NCI-H2227 (cell line): ENCODE measurements at regions not wholly inside any gene's neighbourhood (a gene's known extent, or its start where the extent isn't known, plus 50 kb on each side); places are given as distances from the start of the nearest gene placed in this dataset.

Source experiments
- DNase-seq: peaks from one replicate; lab custom pipeline; 2025; ENCODE audit not compliant: unreplicated experiment; lab: John Stamatoyannopoulos, UW

- no peak for DNase-seq
These were observed 274.0 kb upstream of the NR5A2 start for GRCh38 chr1:199753513-199753912.

DNA sequence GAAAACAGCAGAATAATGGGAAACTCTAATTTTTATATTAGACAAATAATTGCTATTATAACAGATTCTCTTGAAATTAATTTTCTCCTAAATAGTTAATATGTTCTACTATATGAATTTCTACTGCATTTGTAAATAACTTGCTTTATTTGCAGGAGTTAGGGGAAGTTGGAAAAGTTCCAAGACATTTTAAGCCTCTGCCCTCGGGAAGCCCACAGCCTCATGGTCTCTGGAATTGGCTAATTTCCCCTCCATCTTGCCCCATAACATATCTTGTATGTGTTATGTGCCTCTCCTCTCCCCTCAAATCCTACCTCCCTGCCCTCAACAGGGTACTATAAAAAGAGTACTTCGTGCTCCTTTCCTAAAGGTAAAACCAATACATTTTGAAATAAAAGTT lies 271.4 kb upstream of the NR5A2 start:
- DNase-seq, result no peak

DNA sequence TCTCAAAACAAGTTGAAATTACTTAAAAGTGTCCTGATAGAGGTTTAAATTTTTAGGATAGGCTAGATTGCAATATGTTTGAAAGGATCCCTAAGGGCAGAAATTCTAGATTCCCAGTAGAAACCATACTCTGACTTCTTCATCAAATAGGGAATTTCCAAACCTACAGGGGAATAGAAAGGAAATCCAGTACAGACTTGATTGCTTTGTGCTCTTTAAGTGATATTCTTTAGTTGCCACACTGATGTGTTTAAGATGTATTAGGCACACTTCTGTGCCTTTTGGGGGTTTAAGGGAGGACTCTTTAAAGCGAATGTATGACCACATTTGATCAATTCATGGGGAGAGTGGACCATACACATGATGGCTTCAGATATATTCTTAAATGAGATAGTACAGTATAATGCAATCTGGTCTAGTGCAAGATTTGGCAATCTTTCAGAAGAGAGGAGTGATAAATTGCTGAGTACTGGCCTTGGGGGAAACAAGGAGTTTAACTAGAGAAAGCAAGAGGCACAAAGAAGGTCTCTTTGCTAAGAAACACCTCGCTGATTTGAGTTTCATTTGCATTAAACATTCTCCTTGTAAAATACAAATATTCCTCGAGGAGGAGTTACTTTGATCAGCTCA lies 268.8 kb upstream of the NR5A2 start:
- DNase-seq, result no peak

GRCh38 chr1:199759268-199759730 lies 268.2 kb upstream of the NR5A2 start:
- no peak for DNase-seq

GRCh38 chr1:199762572-199762971 lies 264.9 kb upstream of the NR5A2 start:
- no peak for DNase-seq

DNA sequence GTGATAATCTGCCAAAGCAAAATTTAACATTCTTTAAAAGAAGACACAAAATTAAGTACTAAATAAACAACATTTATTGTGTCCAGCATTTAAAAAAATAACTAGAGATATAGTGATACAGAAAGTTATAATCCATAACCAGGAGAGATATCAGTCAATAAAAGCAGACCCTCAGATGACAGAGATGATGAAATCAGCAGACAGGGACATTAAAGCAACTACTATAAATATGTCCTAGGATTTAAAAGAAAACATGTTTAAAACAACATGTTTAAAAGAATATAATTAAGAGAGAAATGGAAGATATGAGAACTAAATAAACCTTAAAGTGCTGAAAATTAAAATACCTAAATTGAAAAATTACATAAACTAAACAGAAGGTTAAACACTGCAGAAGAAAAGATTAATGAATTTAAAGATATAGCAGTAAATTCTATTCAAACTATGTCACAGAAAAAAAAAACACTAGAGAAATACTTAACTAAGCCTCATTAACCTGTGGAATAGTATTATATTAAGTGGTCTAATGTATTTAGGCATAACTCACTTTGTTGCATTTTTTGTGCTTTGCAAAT lies 261.2 kb upstream of the NR5A2 start:
- DNase-seq, result no peak

DNA sequence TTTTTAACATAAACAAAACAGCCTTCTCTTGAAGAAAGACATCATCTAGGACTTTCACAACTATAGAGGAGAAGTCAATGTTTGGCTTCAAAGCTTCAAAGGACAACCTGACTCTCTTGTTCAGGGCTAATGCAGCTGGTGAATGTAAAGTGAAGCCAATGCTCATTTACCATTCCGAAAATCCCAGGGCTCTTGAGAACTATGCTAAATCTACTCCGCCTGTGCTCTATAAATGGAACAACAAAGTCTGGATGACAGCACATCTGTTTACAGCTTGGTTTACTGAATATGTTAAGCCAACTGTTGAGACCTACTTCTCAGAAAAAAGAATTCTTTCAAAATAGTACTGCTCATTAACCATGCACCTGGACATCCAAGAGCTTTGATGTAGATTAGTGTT lies 259.8 kb upstream of the NR5A2 start:
- no peak for DNase-seq

DNA sequence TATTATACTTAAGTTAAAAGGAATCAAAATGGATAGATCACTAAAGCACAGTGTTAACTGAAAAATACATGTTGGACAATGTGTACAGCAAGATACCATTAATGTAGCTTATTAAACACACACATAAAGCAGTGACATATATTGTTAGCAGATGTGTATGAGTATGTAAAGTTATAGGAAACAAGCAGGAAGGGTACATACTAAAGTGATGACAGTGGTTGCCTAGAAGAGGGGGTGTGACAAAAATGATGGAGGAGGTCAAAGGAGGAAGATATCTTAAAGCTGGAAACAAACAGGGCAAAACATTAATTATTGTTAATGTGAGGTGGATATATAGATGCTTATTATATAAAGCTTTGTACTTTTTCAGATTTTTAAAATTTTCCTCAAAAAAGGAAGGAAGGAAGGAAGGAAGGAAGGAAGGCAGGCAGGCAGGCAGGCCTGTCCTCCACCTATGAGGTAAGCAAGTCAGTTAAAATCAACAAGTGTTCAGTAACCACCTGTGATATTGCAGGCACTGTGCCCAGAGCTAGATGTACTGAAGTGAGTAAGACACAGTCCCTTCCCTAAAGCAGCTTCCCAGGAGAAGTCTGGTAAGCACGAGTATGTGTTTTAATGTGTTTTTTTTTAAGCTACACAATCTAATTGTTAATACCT lies 252.9 kb upstream of the NR5A2 start:
- no peak for DNase-seq

GRCh38 chr1:199776768-199777497 lies 250.6 kb upstream of the NR5A2 start:
- DNase-seq, result no peak

DNA sequence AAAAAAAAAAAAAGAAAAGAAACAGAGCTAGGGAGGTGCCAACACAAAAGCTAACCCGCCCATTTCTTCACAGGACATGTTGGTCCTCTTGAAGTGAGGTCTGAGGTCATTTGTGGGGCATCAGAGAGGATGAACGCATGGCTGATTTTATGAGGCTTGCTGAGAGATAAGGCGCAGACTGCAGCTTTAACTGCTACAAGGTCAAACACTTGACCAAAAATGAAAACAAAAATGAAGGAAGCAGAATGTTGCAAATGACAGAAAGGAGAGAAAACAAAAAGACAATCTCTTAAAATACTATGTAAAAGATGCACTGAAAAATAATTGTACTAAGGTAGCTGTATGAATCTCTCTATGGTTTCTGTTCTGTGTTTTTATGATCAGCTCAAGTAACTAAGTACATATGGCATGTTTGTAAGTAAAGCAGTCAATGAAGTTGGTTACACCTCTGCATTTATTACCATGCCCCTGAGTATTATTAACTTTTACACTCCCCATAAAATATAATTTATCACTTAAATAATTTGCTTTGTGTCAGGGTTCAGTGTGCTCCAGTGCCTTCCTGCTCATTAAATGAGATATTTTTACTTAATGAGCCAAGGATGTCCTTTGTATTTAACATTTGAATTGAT lies 249.1 kb upstream of the NR5A2 start:
- peak; percentile 26 for DNase-seq

GRCh38 chr1:199780091-199780490 lies 247.4 kb upstream of the NR5A2 start:
- no peak for DNase-seq

DNA sequence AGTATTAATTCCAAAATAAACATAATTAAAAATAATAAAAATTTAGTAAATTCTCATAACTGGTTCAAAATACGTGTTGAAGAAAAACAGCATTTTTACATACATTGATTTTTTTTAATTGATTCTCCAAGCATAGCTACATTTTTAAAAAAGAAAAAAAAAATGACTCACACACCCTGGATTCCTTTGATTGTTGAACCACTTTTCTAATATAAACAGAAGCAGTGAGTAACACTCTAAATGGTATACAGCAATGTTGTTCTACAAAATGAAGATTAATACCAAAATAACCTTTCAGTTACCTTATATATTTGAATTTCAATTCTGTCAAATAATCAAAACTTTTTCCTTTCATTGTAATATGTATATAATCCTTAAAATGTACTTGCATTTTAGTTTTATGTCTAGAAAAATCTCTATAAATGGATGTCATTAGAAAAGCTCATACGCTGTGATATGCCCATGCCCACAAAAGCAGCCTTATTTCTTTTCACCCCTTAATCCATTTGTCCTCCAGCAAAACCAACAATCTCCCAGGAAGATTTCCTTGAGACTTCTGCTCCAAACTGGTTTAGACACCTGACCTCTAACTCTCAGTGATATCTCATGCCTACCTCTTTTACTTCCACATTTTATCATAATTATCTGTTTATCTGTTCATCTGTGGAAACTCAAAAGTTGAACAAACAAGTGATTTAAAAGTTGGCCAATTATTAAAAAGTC lies 246.4 kb upstream of the NR5A2 start:
- no peak for DNase-seq

GRCh38 chr1:199784138-199784895 lies 243.2 kb upstream of the NR5A2 start:
- DNase-seq, result no peak

DNA sequence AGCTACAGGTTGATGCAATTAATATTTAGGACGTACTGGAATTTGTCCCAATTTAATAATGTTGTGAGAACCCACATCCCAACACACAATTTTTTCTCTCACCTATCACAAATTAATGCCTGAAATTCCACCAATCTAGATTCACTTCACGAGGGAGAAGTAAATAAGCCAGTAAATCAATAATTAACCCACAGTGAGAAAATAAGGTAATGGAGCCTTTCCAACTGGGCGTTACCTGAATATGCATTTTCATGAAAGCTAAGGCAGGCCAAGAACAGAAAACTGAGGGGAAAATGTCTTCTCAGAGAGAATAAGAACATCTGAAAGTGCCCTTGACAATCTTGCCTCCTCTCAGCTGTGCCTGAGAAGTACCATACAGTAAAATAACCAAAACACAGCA lies 240.8 kb upstream of the NR5A2 start:
- DNase-seq, result no peak

DNA sequence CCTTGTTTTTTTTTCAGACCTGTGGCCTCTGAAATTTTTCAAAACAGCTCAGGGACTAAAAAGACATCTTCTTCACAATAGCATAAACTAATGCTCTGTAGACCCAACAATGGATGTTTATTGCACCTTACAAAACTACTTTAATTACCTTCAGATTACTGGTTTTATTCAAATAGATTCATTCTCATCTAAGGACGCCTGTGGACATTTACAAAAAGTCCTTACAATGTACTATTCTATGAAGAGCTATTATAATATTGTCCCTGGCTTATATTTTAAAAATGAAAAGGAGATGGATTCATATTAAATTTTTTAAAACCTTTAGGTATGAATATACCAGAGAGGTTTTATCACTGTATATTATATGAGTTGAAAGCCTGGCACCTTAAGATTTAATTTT lies 238.4 kb upstream of the NR5A2 start:
- DNase-seq, result no peak

DNA sequence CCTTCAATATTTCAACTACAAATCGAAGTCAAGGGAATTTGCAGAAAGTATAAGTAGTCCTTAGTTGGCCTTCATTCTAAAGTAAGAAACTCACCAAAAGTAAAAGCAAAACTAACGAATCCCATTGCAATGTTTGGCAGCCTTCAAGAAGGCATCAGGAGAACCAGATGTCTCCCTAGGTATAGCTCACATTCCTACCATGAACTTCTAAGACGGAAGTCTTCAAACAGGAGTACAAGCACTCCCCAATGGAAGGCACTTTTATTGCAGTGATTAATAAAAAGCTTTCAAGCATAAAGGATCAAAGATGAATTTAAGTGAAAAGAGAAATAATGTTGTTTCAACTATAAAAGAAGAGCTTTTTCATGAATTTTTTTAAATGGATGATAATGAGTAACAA lies 236.0 kb upstream of the NR5A2 start:
- no peak for DNase-seq

- no peak for DNase-seq
These were observed 234.6 kb upstream of the NR5A2 start for GRCh38 chr1:199792874-199793273.

DNA sequence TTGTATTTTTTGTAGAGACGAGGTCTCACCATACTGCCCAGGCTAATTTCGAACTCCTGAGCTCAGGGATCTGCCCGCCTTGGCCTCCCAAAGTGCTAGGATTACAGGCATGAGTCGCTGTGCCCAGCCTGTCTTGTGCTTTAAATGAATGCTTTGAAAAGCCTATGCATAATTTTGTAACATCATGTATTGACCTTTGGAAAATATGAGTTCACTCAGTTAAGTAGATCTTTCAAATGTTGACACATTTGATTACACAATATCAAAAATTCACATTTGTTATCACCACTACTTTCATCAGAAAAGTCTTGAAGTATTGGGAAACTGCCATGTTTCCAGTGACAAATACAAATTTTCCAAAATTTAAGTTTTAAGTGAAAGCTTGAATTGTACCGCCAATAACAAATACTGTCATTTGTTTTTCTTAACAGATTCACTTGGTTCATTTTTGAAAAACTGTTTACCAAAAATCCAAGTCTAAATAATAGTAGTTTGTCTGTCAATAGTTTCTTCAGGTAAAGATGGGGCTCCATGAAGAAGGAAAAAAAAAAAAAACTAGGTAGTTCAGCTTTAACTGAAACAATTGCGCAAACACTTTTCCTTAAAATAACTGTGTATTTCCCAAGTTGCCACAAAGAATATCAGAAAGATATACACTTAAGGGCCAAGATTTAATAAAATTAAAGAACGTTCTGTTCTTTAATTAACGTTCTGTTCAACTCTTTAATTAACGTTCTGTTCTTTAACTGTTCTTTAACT lies 233.2 kb upstream of the NR5A2 start:
- no peak for DNase-seq

- no peak for DNase-seq
These were observed 228.4 kb upstream of the NR5A2 start for GRCh38 chr1:199799116-199799515.
